Fibroblast of skin of scalp (primary cell): ENCODE measurements at regions not wholly inside any gene's neighbourhood (a gene's known extent, or its start where the extent isn't known, plus 50 kb on each side); places are given as distances from the start of the nearest gene placed in this dataset.
"Not testable (repeated sequence)": the region's sequence is repeated elsewhere in the genome, so short reads cannot be mapped to it uniquely, and the experiment has no call there.

Source experiments
- DNase-seq: peaks from one replicate; pipeline ENCODE4 v3.0.0-alpha.2; 2013

GRCh38 chr4:14893713-14894112 is 108.6 kb upstream of the CPEB2 start:
- DNase-seq = no peak

- DNase-seq = no peak
Measured at GRCh38 chr4:14894392-14895292, 107.6 kb upstream of the CPEB2 start.

GRCh38 chr4:14896656-14897175 is 105.6 kb upstream of the CPEB2 start:
- no peak for DNase-seq

- DNase-seq = no peak
Measured at GRCh38 chr4:14897217-14897616, 105.1 kb upstream of the CPEB2 start.

- no peak for DNase-seq
Measured at GRCh38 chr4:14898989-14899388, 103.3 kb upstream of the CPEB2 start.

- DNase-seq = no peak
Measured at GRCh38 chr4:14902342-14902741, 99.9 kb upstream of the CPEB2 start.

GRCh38 chr4:14903321-14903720 is 99.0 kb upstream of the CPEB2 start:
- DNase-seq = no peak

- DNase-seq = peak; percentile 1
Measured at GRCh38 chr4:14906805-14907204, 95.5 kb upstream of the CPEB2 start.

GRCh38 chr4:14908635-14909034 is 93.6 kb upstream of the CPEB2 start:
- DNase-seq = peak; percentile 1

GRCh38 chr4:14910411-14910810 is 91.9 kb upstream of the CPEB2 start:
- DNase-seq = no peak

- DNase-seq = no peak
Measured at GRCh38 chr4:14912426-14912825, 89.9 kb upstream of the CPEB2 start.

GRCh38 chr4:14915018-14915417 is 87.3 kb upstream of the CPEB2 start:
- DNase-seq = no peak

GRCh38 chr4:14916554-14917297 is 85.6 kb upstream of the CPEB2 start:
- DNase-seq = peak; percentile 23

- no peak for DNase-seq
Measured at GRCh38 chr4:14917298-14917633, 85.0 kb upstream of the CPEB2 start.

- DNase-seq = no peak
Measured at GRCh38 chr4:14918336-14918735, 83.9 kb upstream of the CPEB2 start.

- DNase-seq = no peak
Measured at GRCh38 chr4:14919785-14920184, 82.5 kb upstream of the CPEB2 start.

GRCh38 chr4:14920237-14920636 is 82.0 kb upstream of the CPEB2 start:
- DNase-seq = no peak

GRCh38 chr4:14920759-14921320 is 81.4 kb upstream of the CPEB2 start:
- DNase-seq = no peak

- DNase-seq = not testable (repeated sequence)
Measured at GRCh38 chr4:14921781-14922180, 80.5 kb upstream of the CPEB2 start.

- no peak for DNase-seq
Measured at GRCh38 chr4:14924076-14924811, 78.0 kb upstream of the CPEB2 start.

GRCh38 chr4:14924812-14925344 is 77.4 kb upstream of the CPEB2 start:
- no peak for DNase-seq

GRCh38 chr4:14925471-14925870 is 76.8 kb upstream of the CPEB2 start:
- no peak for DNase-seq
